ENCODE measurements at regions not wholly inside any gene's neighbourhood (a gene's known extent, or its start where the extent isn't known, plus 50 kb on each side); places are given as distances from the start of the nearest gene placed in this dataset.

DNA sequence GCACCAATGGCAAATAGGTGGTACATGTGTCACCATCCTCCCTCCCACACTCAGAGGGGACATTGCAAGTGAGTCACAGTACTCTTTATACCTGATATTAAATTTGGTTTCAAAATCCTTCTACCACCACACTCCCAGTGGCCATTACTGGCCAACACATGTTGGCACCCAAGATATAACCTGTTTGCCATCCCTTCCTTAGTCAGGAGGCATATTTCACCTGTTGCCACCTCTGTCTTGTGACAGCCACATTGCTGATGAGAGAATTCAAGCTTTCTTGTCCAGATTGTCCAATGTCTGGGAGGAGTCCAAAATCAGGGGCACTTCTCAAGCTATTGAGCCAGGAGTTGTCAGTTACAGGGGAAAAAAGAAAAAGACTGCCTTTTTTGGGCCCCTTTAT is 80.2 kb upstream of the WWC1 start:
- no peaks in the 10 kb centered on the region for H3K4me1 Mint-ChIP-seq (ENCODE audit: low read depth)
- no peak for DNase-seq (ENCODE audit: low spot score, unreplicated experiment)
- TF ChIP-seq, protein P1, sequence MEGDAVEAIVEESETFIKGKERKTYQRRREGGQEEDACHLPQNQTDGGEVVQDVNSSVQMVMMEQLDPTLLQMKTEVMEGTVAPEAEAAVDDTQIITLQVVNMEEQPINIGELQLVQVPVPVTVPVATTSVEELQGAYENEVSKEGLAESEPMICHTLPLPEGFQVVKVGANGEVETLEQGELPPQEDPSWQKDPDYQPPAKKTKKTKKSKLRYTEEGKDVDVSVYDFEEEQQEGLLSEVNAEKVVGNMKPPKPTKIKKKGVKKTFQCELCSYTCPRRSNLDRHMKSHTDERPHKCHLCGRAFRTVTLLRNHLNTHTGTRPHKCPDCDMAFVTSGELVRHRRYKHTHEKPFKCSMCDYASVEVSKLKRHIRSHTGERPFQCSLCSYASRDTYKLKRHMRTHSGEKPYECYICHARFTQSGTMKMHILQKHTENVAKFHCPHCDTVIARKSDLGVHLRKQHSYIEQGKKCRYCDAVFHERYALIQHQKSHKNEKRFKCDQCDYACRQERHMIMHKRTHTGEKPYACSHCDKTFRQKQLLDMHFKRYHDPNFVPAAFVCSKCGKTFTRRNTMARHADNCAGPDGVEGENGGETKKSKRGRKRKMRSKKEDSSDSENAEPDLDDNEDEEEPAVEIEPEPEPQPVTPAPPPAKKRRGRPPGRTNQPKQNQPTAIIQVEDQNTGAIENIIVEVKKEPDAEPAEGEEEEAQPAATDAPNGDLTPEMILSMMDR (IDR thresholded peaks at IDR 0.05; ENCODE audit: unreplicated experiment), result no peak
- H3K27me3 Mint-ChIP-seq, result no peaks in the 10 kb centered on the region
- no peak overlapping the region for H3K27ac Mint-ChIP-seq
- no peaks in the 10 kb centered on the region for H3K36me3 Mint-ChIP-seq (ENCODE audit: insufficient read depth)
- H3K4me3 Mint-ChIP-seq (ENCODE audit: low read depth), result no peak overlapping the region
- H3K9me3 Mint-ChIP-seq (ENCODE audit: low read depth), result no peaks in the 10 kb centered on the region

DNA sequence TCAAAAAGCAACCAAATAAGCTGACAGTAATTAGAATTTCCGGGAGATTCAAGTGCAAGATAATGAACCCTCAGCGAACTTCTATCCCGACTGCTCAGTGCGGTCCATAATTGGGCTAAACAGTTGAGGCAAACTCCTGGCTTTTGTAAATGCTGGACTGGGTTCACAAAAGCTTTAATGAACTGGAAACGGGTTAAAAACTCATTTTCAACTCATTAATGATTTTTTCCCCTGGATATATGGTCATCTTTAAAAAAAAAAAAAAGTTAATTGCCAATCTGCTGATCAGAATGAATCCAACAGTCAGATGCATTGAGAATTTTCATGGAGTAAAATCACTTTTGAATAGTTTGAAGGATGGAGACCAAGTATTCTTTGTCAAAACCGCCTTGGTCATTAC is 79.5 kb upstream of the WWC1 start:
- TF ChIP-seq, protein P1 (IDR thresholded peaks at IDR 0.05; ENCODE audit: unreplicated experiment), result no peak
- H3K9me3 Mint-ChIP-seq (ENCODE audit: low read depth), result no peaks in the 10 kb centered on the region
- no peak for DNase-seq (ENCODE audit: low spot score, unreplicated experiment)

DNA sequence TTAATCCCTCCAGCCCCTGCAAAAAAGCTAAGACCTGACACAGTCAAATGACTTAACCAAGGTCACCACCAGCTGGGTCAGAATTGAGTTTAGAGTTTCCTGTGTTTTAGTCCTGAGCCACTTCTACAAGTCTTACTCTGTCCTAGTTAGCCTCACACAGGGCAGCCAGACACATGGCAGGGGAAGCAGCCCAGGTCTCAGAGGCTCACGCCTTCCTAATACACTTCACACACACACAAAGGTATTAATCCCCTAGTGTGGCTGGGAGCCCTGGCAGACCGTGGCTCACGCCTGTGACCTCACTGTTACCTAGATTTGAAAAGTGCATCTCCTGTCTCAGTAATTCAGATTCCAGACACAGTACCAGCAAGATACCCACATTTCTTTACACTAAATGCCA is 77.4 kb upstream of the WWC1 start:
- no peaks in the 10 kb centered on the region for H3K36me3 Mint-ChIP-seq (ENCODE audit: insufficient read depth)
- DNase-seq (ENCODE audit: low spot score, unreplicated experiment), result no peak
- H3K27ac Mint-ChIP-seq, result no peak overlapping the region
- no peaks in the 10 kb centered on the region for H3K4me1 Mint-ChIP-seq (ENCODE audit: low read depth)
- no peak overlapping the region for H3K4me3 Mint-ChIP-seq (ENCODE audit: low read depth)
- H3K9me3 Mint-ChIP-seq (ENCODE audit: low read depth), result no peaks in the 10 kb centered on the region
- no peaks in the 10 kb centered on the region for H3K27me3 Mint-ChIP-seq
- TF ChIP-seq, protein P1 (IDR thresholded peaks at IDR 0.05; ENCODE audit: unreplicated experiment), result no peak

More for the DNA sequence above, 79.5 kb upstream of the WWC1 start:
- H3K36me3 Mint-ChIP-seq (ENCODE audit: insufficient read depth), result no peaks in the 10 kb centered on the region
- no peak overlapping the region for H3K4me3 Mint-ChIP-seq (ENCODE audit: low read depth)
- no peak overlapping the region for H3K27ac Mint-ChIP-seq
- no peaks in the 10 kb centered on the region for H3K27me3 Mint-ChIP-seq
- H3K4me1 Mint-ChIP-seq (ENCODE audit: low read depth), result no peaks in the 10 kb centered on the region

DNA sequence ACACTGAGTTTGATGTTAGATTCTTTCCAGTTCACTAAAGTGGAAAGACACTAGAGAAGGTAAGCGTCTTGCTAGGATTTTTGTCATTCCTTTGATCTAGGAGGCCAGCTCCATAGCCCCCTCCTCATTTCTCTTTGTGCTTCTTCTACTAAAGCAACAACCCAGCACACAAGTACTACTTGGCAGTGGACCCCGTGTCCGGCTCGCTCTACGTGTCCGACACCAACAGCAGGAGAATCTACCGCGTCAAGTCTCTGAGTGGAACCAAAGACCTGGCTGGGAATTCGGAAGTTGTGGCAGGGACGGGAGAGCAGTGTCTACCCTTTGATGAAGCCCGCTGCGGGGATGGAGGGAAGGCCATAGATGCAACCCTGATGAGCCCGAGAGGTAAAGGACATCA is 76.6 kb upstream of the WWC1 start:
- H3K27ac Mint-ChIP-seq, result no peak overlapping the region
- TF ChIP-seq, protein P1 (IDR thresholded peaks at IDR 0.05; ENCODE audit: unreplicated experiment), result no peak
- no peak overlapping the region for H3K4me3 Mint-ChIP-seq (ENCODE audit: low read depth)
- no peaks in the 10 kb centered on the region for H3K9me3 Mint-ChIP-seq (ENCODE audit: low read depth)
- H3K36me3 Mint-ChIP-seq (ENCODE audit: insufficient read depth), result no peaks in the 10 kb centered on the region
- DNase-seq (ENCODE audit: low spot score, unreplicated experiment), result no peak
- no peaks in the 10 kb centered on the region for H3K4me1 Mint-ChIP-seq (ENCODE audit: low read depth)
- H3K27me3 Mint-ChIP-seq, result no peaks in the 10 kb centered on the region

DNA sequence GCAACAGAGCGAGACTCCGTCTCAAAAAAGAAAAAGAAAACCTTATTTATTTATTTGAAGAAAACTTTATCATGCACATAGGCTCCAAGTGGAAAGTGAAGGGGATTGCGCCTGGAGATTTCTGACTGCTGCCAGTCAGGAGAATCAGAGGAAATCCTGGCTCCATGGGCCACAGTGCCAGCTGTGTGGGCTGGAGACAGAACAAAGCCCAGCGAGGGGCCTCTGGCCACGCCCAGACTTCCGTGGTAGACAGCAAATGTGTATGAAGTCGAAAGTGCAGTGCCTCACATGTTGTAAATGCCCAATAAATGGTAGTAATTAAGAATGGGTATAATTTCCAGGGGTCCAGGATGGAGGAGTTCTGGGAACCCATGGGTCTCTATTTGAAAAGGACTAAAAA is 75.8 kb upstream of the WWC1 start:
- Mint-ChIP-seq H3K27me3 (no peaks in the 10 kb centered on the region), H3K9me3 (ENCODE audit: low read depth) (no peaks in the 10 kb centered on the region), H3K4me3 (ENCODE audit: low read depth) (no peak overlapping the region), H3K36me3 (ENCODE audit: insufficient read depth) (no peaks in the 10 kb centered on the region), H3K27ac (no peak overlapping the region), H3K4me1 (ENCODE audit: low read depth) (no peaks in the 10 kb centered on the region)
- no peak for DNase-seq (ENCODE audit: low spot score, unreplicated experiment)
- TF ChIP-seq, protein P1 (IDR thresholded peaks at IDR 0.05; ENCODE audit: unreplicated experiment), result no peak
